ENCODE measurements at regions not wholly inside any gene's neighbourhood (a gene's known extent, or its start where the extent isn't known, plus 50 kb on each side); places are given as distances from the start of the nearest gene placed in this dataset.
A peak's percentile ranks its signal among the peaks of the same experiment; 100 is the strongest.

DNA sequence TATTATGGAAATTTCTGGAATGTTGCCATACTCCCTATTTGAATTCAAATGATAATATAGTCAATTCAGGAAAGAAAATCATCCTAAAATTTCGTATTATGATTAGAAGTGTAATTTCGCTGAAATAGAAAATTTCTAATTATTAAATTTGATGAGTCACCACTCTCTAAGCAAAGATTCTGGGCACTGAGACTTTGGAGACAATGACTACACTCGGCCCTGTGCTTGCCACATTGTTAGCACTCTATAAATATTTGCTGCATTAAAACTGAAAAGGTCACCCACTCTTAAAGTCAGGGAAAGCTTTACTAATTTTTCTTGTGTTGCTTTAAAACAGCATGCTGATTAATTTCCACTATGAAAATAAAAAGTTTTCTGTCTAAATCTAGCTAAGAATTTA is 240.3 kb downstream of the TLE4 start:
- Histone ChIP-seq H2BK15ac (ENCODE audit: low read length) (no peak overlapping the region), H3K79me1 (ENCODE audit: low read depth, low read length) (no peaks in the 10 kb centered on the region), H3K4ac (replicated peaks; ENCODE audit: insufficient read length, low read depth, low read length) (no peak overlapping the region), H3K14ac (ENCODE audit: insufficient read length) (no peak overlapping the region), H2BK5ac (ENCODE audit: low read depth, low read length) (no peak overlapping the region), H2BK120ac (replicated peaks; ENCODE audit: low read depth, low read length) (no peak overlapping the region), H3K27me3 (replicated peaks in 1 of 4; ENCODE audit: control insufficient read depth in 3 of 4, extremely low read depth in 1 of 4, insufficient read depth in 3 of 4, low read length in 3 of 4) (no peaks in the 10 kb centered on the region), H2AFZ (ENCODE audit: low read length) (no peak overlapping the region), H2AK5ac (ENCODE audit: low read depth, low read length) (no peak overlapping the region), H2BK12ac (ENCODE audit: low read depth, low read length) (no peak overlapping the region), H3K9ac (replicated peaks in 1 of 4; ENCODE audit: extremely low read depth in 1 of 4, low read depth in 3 of 4, low read length in 3 of 4) (no peak overlapping the region), H3K23me2 (ENCODE audit: low read depth, low read length) (no peaks in the 10 kb centered on the region), H3K9me3 (ENCODE audit: insufficient read depth in 2 of 2, low read depth in 1 of 2, low read length in 1 of 2) (no peaks in the 10 kb centered on the region), H3K4me3 (ENCODE audit: extremely low read depth in 1 of 4, insufficient read depth in 2 of 4, low read depth in 3 of 4, low read length in 4 of 4) (no peak overlapping the region), H3K27ac (ENCODE audit: low read depth, low read length) (no peak overlapping the region), H3K36me3 (ENCODE audit: control insufficient read depth in 2 of 4, insufficient read depth in 4 of 4, low read length in 3 of 4) (no peaks in the 10 kb centered on the region), H3K56ac (replicated peaks; ENCODE audit: insufficient read length, low read depth, low read length) (no peak overlapping the region), H3K23ac (ENCODE audit: insufficient read length) (no peak overlapping the region), H3K18ac (ENCODE audit: extremely low read depth, low read length) (no peak overlapping the region), H3K4me1 (replicated peaks in 1 of 4; ENCODE audit: control insufficient read depth in 3 of 4, insufficient read depth in 4 of 4, low read length in 3 of 4) (peaks cover 0 to 8% (median 4%) of the 10 kb centered on the region in 4 experiments; a peak in 4 of 7 replicates), H3K4me2 (ENCODE audit: insufficient read depth in 1 of 2, low read depth in 2 of 2, low read length in 2 of 2) (no peak overlapping the region), H4K8ac (ENCODE audit: extremely low read depth, insufficient read depth, low read length) (no peak overlapping the region), H4K91ac (replicated peaks; ENCODE audit: insufficient read length, low read length) (no peak overlapping the region), H4K5ac (ENCODE audit: insufficient read length, low read depth, low read length) (no peak overlapping the region), H4K20me1 (replicated peaks in 1 of 2; ENCODE audit: control insufficient read depth in 1 of 2, insufficient read depth in 2 of 2, low read length in 2 of 2) (no peaks in the 10 kb centered on the region), H2BK20ac (ENCODE audit: low read length) (no peak overlapping the region), H3K79me2 (ENCODE audit: control insufficient read depth in 1 of 2, insufficient read depth in 2 of 2, low read length in 2 of 2) (no peaks in the 10 kb centered on the region)
- ChIA-PET POLR2A (ENCODE audit: partially characterized antibody) (no interaction called here), CTCF (ENCODE audit: partially characterized antibody) (no interaction called here)
- no peak for FAIRE-seq
- no peak for DNase-seq (ENCODE audit: low read depth in 1 of 2, low spot score in 2 of 2)
- WGBS, 2 experiments (ENCODE audit: extremely low coverage in 1 of 2, insufficient coverage in 1 of 2, insufficient read length in 1 of 2, insufficient replicate concordance in 2 of 2, low coverage in 1 of 2, low lambda C conversion rate in 2 of 2, missing lambda C conversion rate in 1 of 2), result 80% methylated on average over 3 of the region's 3 CpGs; no CpG with 5 or more reads in 1 of the 2 experiments
- 0 out of 2 replicates have a peak, but pooled peaks have one; percentile 16 for TF ChIP-seq MAFK (IDR thresholded peaks at IDR 0.05; ENCODE audit: low read depth, low read length)
